ENCODE measurements at regions not wholly inside any gene's neighbourhood (a gene's known extent, or its start where the extent isn't known, plus 50 kb on each side); places are given as distances from the start of the nearest gene placed in this dataset.

GRCh38 chr16:59122262-59122537, 388.1 kb upstream of the GOT2 start:
- TF ChIP-seq CTCF (IDR thresholded peaks at IDR 0.05) (no peak), ESRRA (IDR thresholded peaks at IDR 0.05; ENCODE audit: borderline replicate concordance, low read length) (no peak), EHMT2 (IDR thresholded peaks at IDR 0.05; ENCODE audit: low read depth) (no peak), RAD21 (conservative IDR thresholded peaks at IDR 0.05 in 1 of 2, IDR thresholded peaks at IDR 0.05 in 1 of 2) (no peak)
